Femur (tissue), 1 donor: ENCODE measurements at regions not wholly inside any gene's neighbourhood (a gene's known extent, or its start where the extent isn't known, plus 50 kb on each side); places are given as distances from the start of the nearest gene placed in this dataset.

Source experiments
- DNase-seq: peaks from one replicate; pipeline ENCODE4 v3.0.0-alpha.2; 2017

DNA sequence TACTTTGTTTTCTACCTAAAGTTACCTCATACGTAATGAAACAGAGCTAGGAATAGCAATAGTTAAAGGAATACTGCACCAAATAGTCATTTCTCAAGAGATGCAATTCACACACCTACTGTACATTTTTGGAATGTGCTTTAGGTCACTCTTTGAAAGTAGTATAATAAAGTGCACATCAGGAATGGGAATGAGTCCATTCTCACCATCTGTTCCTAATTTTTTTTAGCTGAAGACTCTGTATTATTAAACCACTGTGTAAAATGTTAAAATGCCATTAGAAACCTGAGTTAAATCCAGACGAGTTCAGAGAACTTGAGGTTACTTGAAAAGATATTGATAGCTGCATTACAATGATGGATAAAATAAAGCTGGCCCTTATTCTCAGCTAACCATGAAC is 51.9 kb upstream of the EPHA7 start:
- no peak for DNase-seq
